ENCODE measurements at regions not wholly inside any gene's neighbourhood (a gene's known extent, or its start where the extent isn't known, plus 50 kb on each side); places are given as distances from the start of the nearest gene placed in this dataset.
"Not testable (repeated sequence)": the region's sequence is repeated elsewhere in the genome, so short reads cannot be mapped to it uniquely, and the experiment has no call there.

DNA sequence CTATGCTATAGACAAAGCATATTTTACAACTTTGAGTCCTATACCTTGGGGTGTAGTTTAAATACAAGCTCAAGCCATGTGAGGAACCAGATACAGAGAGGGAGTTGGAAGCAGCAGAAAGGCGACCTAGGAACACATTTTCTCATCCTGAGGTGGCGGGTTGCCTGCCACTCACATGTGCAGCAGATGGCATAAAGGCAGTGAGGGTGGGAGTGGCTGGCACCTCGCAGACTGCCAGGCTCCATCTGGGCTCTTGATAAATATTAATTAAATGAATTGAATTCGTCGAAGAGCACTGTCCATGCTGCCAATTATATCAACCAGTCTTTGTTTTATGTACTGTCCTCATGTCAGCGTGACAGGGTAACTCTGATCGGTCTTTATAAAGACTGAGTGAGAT is 79.0 kb upstream of the SEMA3C start:
- Histone ChIP-seq H3K4me3 (no peak overlapping the region), H3K9me3 (no peaks in the 10 kb centered on the region), H3K27me3 (no peaks in the 10 kb centered on the region), H3K36me3 (no peaks in the 10 kb centered on the region), H3K27ac (replicated peaks in 1 of 4) (no peak overlapping the region), H3K4me1 (peaks cover 0 to 8% (median under 1%) of the 10 kb centered on the region in 4 donors)
- DNase-seq (ENCODE audit: extremely low spot score): no peak
- TF ChIP-seq POLR2A (IDR thresholded peaks at IDR 0.05; ENCODE audit: low read depth): no peak
- TF ChIP-seq, protein P1, sequence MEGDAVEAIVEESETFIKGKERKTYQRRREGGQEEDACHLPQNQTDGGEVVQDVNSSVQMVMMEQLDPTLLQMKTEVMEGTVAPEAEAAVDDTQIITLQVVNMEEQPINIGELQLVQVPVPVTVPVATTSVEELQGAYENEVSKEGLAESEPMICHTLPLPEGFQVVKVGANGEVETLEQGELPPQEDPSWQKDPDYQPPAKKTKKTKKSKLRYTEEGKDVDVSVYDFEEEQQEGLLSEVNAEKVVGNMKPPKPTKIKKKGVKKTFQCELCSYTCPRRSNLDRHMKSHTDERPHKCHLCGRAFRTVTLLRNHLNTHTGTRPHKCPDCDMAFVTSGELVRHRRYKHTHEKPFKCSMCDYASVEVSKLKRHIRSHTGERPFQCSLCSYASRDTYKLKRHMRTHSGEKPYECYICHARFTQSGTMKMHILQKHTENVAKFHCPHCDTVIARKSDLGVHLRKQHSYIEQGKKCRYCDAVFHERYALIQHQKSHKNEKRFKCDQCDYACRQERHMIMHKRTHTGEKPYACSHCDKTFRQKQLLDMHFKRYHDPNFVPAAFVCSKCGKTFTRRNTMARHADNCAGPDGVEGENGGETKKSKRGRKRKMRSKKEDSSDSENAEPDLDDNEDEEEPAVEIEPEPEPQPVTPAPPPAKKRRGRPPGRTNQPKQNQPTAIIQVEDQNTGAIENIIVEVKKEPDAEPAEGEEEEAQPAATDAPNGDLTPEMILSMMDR (IDR thresholded peaks at IDR 0.05): no peak
- no peak for TF ChIP-seq EP300 (IDR thresholded peaks at IDR 0.05)
- TF ChIP-seq POLR2AphosphoS5 (IDR thresholded peaks at IDR 0.05): no peak
- WGBS: 82% methylated on average over 7 of the region's 7 CpGs
- intact Hi-C loops (cut with DNase I): no loop called here

DNA sequence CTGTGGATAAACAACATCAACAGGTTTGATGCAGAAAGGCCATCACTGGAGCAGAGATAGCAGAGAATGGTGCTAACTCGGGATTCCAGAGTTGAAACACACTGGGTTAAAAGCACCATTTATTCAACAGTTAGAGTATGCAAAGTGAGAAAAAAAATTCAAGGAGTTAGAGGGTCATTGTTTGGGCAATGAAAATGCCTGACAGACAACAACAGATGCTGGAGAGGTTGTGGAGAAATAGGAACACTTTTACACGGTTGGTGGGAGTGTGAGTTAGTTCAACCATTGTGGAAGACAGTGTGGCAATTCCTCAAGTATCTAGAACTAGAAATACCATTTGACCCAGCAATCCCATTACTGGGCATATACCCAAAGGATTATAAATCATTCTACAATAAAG is 77.4 kb upstream of the SEMA3C start:
- H3K27me3 ChIP-seq; H3K9me3 ChIP-seq; H3K4me3 ChIP-seq; intact Hi-C loops (cut with DNase I); DNase-seq (ENCODE audit: extremely low spot score); H3K27ac ChIP-seq (replicated peaks in 1 of 4); H3K4me1 ChIP-seq; H3K36me3 ChIP-seq: not testable (repeated sequence)
- 84% methylated on average over 2 of the region's 2 CpGs for WGBS

DNA sequence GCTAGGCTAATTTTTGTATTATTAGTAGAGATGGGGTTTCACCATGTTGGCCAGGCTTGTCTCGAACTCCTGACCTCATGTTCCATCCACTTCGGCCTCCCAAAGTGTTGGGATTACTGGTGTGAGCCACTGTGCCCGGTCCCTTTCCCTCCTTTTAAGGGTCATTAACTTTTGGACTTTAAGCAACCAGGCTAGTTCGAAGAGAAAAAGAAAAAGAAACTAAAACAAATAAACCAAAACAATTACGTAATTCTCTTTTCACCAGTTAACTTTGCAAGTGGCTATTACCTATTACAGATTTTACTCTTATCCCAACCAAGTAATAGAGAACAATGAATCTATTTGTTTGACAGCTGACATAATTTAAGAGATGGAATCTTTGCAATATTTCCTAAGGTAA is 72.8 kb upstream of the SEMA3C start:
- DNase-seq (ENCODE audit: extremely low spot score): no peak
- Histone ChIP-seq H3K27me3 (no peaks in the 10 kb centered on the region), H3K4me3 (no peak overlapping the region), H3K4me1 (no peaks in the 10 kb centered on the region), H3K36me3 (no peaks in the 10 kb centered on the region), H3K9me3 (no peaks in the 10 kb centered on the region), H3K27ac (replicated peaks in 1 of 4) (no peak overlapping the region)
- TF ChIP-seq, protein P1 (IDR thresholded peaks at IDR 0.05): no peak
- no peak for TF ChIP-seq POLR2AphosphoS5 (IDR thresholded peaks at IDR 0.05)
- no peak for TF ChIP-seq EP300 (IDR thresholded peaks at IDR 0.05)
- TF ChIP-seq POLR2A (IDR thresholded peaks at IDR 0.05; ENCODE audit: low read depth): no peak
- WGBS: 89% methylated on average over 5 of the region's 5 CpGs
- intact Hi-C loops (cut with DNase I): no loop called here

DNA sequence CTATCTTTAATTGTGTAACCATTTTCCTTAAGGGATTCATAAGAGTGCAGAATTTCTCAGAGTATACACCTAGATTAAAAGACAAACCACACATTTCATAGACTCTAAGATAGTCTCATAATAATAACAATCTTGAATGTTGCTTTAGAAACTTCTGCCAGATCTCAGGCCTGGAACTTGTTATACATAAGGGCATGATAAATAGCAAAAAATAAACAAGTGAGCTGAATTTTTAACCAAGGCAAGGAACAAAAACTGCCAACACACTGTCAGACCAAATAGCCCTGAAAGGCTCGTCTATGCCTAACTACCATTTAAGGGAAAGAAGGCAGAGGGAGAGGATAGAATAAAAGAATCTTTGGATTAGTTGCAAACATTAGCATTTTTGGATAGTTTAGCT is 65.8 kb upstream of the SEMA3C start:
- TF ChIP-seq, protein P1 (IDR thresholded peaks at IDR 0.05): no peak
- TF ChIP-seq POLR2AphosphoS5 (IDR thresholded peaks at IDR 0.05) (no peak), EP300 (IDR thresholded peaks at IDR 0.05) (no peak), POLR2A (IDR thresholded peaks at IDR 0.05; ENCODE audit: low read depth) (no peak)
- WGBS: 36% methylated on average over 1 of the region's 1 CpG
- DNase-seq (ENCODE audit: extremely low spot score): no peak
- Histone ChIP-seq H3K27ac (replicated peaks in 1 of 4) (peak overlapping the region; percentile 30 to 54 (median 40)), H3K4me3 (no peak overlapping the region), H3K9me3 (peaks cover 0 to 3% (median 1%) of the 10 kb centered on the region in 4 donors), H3K4me1 (peaks cover 0 to 10% (median 7%) of the 10 kb centered on the region in 4 donors), H3K36me3 (no peaks in the 10 kb centered on the region), H3K27me3 (no peaks in the 10 kb centered on the region)
- intact Hi-C loops (cut with DNase I): no loop called here

DNA sequence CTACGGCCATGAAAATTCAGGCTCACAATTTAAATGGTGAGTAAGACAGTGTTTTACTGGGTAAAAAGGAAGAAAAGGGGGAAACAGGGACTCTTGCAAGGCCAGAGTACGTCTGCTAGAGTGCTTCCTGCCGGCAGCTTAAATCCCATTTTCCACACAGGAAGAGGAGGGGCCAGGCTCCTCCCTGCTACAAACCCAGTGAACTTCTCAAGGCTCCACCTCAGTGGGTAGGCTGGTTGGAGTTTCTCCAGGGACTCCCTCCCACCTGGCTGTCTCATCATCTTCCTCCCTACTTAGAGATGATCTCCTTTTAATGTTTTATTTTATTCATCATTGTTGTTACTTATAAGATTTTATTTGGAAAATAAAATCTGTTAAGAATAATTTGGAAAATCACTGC is 62.6 kb upstream of the SEMA3C start:
- peaks cover 0 to 5% (median 3%) of the 10 kb centered on the region in 4 donors for H3K9me3 ChIP-seq
- WGBS: 67% methylated on average over 3 of the region's 3 CpGs
- H3K27me3 ChIP-seq: no peaks in the 10 kb centered on the region
- intact Hi-C loops (cut with DNase I): no loop called here
- peaks cover 0 to 10% (median 7%) of the 10 kb centered on the region in 4 donors for H3K4me1 ChIP-seq
- no peaks in the 10 kb centered on the region for H3K36me3 ChIP-seq
- H3K4me3 ChIP-seq: no peak overlapping the region
- H3K27ac ChIP-seq (replicated peaks in 1 of 4): no peak overlapping the region
- DNase-seq (ENCODE audit: extremely low spot score): no peak
- TF ChIP-seq POLR2A (IDR thresholded peaks at IDR 0.05; ENCODE audit: low read depth): no peak
- no peak for TF ChIP-seq EP300 (IDR thresholded peaks at IDR 0.05)
- no peak for TF ChIP-seq POLR2AphosphoS5 (IDR thresholded peaks at IDR 0.05)
- TF ChIP-seq, protein P1 (IDR thresholded peaks at IDR 0.05): no peak

All from esophagus muscularis mucosa (tissue), 4 donors.